Renal pelvis (tissue), 1 donor: ENCODE measurements at regions not wholly inside any gene's neighbourhood (a gene's known extent, or its start where the extent isn't known, plus 50 kb on each side); places are given as distances from the start of the nearest gene placed in this dataset.

Source experiments
- DNase-seq: peaks from one replicate; pipeline ENCODE4 v3.0.0-alpha.2; 2013

DNA sequence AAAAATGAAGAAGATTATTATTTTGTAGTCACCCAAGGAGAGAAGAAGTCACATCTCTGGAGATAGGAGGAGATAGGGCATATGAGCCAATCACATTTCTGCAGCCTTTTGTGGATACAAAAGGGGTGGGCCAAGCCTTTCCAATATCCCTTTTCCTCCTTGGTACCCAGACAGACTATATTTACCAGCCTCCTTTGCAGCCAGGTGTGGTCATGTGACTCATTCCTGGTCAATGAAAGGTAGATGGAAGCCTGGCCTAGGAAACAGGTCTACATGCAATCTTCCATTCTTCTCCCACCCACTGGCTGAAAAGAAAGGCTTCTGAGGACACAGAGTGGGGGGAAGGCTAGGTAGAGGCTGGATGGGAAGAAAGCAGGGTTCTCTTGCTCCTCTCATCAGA is 58.1 kb upstream of the ERG start:
- no peak for DNase-seq

DNA sequence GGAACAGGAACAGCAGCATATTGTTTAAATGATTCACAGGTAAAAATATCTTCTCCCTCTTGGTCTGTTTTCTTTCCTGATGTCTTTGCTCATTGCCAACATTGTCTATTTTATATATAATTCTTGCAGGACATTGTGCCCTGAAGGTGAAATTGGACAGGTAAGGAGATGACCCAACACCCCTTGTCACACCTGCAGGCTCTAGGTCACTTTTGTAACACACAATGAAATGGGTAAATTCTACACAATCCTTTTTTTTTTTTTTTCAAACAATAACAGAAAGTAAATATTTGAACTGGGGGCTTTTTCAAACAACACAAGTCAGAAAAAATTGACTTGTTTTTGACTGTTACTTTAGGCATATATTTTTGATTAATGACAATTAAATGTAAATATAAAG is 62.9 kb upstream of the ERG start:
- no peak for DNase-seq

DNA sequence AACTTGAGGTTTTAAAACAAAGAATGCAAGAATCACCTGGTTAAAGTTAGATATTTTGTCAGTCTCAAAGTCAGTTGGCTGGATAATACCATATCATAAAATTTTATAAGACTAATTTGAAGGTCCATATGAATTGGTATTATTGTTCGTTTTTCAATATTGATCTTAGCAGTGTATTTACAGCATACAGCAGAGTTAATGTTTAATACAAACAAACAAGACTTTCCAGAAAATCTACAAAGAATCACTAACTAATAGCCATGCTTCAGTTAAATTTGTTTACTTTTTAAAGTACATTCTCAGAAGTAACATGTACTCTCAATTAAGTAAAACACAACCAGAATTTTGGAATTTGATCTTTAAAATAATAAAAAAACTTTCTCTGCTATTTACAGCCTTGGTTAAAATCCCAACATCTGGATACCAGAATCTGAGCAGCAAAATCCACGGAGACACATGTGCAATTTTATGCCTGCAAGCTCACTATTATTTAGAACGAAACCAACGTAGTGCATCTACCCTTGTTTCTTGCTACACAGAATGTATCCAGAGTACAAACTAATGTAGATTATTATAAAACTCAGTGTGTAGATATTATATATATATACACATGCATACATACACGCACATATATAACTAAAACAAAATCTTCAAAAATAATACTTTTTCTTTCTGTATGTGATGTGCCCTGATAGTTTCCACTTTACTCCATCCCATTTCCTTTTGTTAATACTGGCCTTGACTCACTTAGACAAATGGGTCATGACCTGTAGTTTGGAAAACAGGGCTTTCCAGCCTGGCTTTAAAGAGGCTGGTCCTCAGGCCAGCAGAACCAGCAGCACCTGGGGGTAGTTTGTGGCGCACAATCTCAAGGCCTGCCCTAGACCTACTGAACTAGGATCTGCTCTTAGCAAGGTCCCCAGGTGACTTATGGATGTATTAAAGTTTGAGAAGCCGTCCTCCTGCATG is 63.6 kb upstream of the ERG start:
- DNase-seq = no peak

DNA sequence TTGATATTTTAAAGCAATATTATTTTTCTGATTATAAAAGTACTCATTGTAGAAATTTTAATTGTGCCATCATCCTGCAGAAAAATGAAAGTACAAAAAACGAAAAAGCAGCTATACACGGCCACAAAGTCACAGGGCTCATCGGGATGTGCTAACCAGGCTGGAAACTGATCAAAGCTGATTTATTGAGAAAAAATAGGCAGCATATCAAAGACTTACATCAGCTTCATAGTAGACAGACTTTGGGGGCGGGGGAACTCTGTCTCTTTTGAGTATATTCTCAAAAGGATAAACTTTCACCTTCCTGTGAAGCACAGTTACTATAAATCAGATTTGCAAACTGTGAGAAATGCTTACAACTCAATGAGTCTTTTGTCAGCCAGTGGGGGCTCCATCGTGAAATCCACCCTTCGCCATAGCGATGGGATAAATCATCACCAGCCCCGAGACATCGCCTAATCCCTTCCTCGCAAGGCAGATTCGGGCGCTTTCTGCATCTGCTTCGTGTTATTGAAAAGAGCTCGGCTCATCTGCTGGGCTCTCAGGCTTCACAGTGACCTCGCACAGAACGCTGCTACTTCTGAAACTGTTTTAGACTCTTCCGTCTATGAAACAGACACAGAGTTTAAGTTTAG is 69.2 kb upstream of the ERG start:
- DNase-seq = peak; percentile 4

DNA sequence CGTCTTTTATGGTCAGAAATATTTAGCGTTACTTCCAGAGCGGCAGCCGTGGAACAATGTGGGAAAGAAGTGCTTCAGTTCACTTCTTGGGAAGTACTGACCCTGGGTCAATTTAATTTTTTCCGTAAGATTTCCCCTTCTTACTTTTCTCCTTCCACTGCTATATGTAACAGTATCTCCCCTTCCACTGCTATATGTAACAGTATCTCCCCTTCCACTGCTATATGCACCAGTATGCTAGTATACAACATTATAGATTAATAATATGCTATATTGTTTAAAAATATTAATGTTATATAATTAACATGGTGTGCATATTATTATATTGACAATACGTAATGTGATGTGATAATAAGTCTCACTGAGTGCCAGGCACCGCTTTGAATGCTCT is 69.7 kb upstream of the ERG start:
- DNase-seq = no peak

DNA sequence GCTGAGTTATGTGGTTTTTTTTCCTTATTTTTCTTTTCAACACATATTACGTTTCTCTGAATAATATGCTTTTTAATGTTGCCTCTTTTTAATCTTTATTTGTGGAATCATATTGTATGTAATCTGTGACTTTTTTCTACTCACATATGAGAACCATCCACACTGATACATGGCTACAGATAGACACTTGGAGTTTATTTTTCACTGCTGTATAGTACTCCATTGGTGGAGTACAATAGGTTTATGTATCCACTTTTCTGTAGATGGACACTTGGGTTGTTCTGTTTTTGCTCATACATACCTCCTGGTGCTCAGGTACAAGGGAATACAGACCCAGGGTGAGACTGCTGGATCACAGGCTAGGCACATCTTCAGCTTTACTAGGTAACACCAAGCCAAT is 71.5 kb upstream of the ERG start:
- DNase-seq = no peak

DNA sequence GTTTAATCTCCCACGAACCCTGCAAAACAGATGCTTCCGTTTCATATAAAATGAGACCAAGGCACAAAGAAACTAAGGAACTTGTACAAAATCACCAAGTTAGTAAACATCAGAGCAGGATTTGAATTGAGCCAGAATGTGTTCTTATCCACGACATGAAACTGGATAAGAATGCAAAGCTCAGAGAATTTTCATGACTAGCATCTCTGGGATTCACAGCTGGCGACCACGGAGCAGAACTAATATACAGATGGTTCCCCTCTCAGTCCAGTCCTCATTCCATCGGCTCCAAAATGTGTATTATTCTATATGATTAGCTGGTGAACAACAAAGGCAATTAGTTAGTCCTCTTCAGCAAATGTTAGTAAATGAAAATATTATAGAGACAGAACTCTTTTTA is 72.3 kb upstream of the ERG start:
- DNase-seq = no peak

DNA sequence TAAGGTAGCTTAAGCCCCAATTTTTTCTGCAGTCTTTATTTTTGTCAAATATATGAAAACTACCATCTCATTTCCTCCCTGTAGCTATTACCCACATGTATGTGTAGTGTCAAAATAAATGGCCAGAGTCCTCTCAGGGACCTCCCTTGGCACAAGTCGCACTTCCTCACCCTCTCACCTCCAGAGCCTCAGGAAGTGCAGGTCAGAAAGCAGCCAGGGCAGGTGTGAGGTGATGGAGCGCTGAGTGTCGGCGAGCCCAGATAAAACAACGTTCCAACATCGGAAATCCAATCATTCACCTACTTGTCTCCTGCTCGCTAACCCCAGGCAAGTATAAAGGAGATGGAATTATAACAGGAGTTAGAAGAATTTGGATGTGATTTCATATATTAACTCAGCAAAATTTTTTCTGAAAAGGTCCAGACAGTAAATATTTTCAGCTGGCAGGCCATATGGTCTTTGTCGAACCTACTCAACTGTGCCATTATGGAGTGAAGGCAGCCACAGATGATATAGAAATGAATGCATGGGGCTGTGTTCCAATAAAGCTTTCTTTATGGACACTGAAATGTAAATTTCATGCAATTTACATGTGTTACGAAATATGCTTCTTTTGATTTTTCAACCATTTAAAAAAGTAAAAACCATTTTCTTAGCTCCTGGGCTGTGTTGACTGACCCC is 76.8 kb upstream of the ERG start:
- DNase-seq = no peak

DNA sequence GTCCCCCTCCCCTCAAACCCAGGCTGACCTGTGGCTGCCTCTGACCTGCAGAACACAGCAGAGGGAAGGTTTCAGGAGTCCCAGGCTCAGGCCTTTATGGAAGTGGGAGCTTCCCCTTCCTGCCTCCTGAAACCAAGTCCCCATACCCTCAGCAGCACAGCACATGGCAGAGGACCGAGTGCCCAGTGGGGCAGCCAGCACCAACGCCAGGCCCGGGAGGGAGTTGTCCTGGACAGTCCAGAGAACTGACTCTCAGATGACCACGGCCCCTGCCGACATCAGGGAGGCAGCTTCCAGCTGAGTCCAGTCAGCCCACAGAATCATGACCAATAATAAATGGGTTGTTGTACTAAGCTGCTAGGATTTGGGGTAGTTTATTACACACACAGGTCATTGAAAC is 79.6 kb upstream of the ERG start:
- DNase-seq = no peak

DNA sequence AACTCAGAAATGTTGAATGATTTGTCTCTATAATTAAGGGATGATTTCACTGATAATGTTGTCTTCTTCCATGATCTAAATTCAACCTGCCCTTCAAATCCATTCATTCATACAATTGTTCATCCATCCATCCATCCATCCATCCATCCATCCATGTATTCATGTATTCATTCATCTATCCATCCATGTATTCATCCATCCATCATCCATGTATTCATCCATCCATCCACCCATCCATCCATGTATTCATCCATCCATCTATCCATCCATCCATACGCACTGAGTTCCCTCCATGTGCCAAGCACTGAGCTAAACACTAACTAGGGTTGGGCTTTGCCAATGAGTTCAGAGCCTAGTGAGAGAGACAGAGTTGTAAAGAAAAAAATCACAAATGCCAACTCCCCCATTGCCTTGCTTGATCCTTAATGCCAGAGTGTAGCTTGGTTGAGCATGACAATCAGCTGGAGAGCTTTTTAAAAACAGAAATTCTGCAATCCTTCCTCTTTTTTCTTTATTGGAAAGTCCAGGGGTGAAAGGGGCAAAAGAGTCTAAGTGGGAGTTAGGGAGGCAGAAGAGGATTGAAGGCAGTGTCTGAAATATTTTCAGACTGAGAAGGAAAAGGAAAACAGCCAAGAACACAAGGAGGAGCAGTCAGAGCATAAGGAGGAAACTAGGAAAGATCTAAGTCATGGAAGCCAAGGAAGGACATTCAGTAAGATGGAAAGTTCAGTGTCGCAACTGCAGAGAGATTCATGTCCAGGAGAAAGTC is 92.4 kb upstream of the ERG start:
- DNase-seq = no peak

DNA sequence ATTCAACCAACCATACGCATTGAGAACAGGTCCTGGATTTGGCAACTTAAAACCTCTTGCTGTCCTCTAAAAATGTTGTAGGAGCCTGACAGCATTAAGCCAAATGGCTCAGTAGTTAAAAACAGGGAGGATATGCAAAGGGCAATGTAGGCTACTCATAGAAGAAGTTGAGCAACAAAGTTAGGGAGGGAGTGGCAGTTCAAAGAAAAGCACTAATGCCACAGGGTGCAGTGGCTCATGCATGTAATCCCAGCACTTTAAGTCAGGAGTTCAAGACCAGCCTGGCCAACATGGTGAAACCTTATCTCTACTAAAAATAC is 92.9 kb upstream of the ERG start:
- no peak for DNase-seq

DNA sequence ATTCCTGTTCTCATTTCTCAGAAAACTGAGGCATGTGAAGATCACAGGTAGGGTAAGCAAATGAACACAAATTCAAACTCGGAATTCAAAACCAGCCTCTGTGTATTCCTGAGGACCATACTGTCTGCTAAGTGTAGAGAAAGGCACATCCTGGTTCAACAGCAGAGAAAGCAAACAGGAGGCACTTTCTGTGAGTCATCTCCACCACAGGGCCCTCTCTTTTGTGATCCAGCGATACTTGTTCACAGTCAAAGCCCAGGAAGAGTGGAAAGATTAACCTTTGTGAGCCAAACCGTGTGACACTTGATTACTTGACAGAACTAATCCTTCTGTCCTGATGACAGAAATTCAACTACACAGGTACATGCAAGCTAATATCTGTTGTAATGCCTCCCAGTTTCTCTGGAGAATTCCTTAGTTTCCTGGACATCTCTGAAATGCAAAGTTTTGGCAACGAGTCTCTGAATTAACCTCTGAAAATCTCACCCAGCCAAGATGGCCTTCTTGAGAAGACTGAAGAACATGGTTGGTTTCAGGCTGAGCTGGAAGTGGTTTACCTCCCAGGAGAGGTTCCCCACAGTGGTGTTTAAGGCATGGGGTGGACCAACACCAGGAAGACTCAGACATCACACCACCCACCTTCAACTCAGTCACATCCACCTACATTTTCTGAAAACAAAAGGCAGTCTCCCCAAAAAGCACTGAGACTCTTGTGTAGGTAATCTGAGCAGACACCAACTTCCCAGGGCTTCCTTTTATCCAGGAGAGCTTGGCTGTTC is 98.2 kb upstream of the ERG start:
- no peak for DNase-seq

DNA sequence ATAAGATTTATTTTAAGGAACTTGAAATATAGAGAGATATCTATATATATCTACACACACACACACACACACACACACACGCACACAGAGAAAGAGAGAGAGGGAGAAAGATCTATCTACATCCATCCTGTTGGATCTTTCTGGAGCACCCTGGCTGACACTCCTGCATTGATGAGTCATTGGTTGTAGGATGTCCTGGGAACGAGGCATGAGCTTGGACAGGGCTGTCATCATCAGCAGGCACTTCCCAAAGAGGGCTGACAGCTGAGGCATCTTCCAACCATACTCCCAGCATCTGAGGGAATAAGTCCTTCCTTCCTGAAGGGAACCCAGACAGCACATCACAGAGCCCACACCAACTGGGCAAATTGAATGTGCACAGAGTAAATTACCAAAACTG is 99.1 kb upstream of the ERG start:
- DNase-seq = no peak

DNA sequence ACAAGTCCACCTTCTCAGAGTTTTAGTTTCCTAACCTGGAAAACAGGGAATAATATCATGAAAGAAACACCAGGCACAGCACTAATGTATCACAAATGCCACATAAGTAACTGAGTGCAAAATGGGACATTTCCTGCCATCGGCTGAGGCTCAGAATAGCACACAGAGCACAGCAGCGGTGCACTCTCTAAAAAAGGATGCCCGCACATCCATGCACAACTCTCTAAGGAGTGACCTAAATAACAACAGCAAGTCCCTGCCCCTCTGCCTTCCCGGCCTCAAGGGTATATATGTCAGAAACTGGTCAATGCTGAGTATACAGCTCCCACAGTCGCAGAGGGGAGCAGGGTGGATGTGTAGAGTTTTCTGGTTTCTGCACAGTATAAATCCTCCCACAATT is 100.1 kb upstream of the ERG start:
- no peak for DNase-seq

DNA sequence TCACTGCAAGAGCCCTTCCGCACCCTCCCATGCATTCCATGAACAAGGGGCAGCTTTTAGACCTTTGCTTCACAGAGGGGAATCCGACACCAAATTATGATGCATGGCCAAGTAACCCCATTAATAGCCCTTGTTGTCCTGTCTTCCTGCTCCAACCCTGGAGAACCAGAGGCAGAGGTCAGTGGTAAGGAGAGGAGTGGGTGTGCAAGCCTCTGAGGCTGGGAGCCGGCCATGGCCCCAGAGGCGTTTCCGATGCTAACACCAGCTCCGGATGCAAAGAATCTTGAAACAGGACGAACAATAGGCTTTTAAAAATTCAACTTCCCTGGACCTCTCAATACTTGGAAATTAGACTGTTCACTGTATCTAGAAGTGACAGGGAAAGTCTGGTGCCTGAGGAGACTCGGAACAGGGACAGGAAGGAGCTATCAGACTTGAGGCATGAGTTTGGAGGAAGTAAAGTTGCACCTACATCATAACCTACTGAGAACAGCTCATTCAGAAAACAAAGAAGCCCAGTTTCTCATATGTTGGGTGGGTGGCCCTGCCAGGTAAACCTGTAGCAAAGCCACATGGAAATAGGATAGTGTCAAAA is 101.2 kb upstream of the ERG start:
- no peak for DNase-seq

DNA sequence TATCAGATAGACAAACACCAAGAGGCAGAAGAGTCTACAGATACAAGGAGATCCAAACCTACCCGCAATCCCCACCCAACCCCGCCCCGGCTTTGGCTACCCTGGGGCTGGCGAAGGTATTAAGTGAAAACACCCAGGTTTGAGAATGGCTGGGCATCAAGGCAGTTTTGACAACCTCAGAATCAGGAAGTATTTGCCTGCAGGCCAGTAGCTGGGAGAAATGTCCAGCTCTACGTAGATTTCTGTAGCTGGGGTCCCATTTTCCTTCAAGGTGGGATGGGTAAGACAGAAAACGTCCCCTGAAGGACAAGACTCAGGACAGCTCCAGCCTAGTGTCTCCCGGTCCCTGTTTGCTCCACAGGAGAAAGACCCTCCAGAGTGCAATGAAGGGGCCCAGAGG is 101.8 kb upstream of the ERG start:
- no peak for DNase-seq

DNA sequence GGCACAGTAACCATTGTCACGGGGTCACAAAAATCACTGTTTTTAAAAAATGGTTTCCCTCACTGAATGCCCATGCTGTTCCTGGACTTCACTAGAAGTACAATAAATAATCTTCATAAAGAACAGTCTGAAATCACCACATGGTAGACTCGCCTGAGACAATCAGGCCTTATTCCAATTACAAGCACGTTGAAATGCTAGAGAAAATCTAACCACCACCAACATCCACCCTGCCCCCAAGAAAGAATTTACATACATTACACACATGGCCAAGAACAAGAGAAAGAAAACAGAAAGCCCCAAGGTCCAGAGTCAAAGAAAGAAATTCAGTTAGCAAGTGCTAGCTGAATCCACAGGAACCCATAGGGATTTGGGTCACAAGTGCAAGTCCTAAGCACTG is 107.0 kb upstream of the ERG start:
- no peak for DNase-seq

DNA sequence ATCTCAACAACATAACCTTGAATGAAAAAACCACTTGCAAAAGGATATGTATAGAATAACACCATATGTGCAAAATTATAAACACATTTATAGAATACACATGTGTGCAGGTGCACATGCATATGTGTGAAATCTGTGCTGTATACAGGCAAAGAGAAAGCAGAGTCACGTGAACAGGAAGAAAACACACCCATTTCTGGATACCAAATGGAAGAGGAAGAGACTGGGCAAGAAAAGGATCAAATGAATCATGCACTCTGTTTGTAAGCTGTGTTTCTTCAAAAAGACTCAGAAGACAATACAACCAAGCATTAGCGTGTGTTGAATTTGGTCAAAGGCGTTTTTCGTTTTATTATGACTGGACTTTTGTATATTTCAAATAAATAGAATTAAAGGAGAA is 111.3 kb upstream of the ERG start:
- DNase-seq = no peak

DNA sequence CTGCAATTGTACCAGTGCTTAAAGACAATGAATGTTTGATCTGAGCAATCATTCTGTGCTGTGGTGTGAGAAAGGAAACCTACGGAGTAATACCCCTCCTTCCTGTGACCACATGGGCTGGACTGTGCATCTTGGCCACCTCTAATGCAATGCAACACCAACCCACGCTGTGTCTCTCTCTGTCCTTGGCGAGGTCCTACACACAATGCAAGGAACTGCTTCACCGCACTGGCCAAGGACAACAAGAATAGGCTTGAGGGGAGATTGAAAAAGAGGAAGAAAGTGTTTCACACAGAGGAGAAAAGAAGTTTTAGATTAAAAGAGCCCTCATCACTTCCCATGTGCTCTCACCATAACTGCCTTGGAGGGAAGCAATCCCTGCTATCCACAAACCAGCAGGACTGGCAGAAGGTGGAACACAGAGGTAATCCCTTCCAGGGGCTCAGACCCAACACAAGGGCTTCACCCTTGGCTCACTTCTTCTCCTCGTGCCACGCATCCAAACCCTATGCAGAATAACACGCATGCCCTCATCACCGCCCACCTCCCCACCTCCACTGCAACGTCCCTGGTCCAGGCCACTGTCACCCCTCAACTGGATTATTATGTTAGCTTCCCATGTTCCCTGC is 112.5 kb upstream of the ERG start:
- no peak for DNase-seq

DNA sequence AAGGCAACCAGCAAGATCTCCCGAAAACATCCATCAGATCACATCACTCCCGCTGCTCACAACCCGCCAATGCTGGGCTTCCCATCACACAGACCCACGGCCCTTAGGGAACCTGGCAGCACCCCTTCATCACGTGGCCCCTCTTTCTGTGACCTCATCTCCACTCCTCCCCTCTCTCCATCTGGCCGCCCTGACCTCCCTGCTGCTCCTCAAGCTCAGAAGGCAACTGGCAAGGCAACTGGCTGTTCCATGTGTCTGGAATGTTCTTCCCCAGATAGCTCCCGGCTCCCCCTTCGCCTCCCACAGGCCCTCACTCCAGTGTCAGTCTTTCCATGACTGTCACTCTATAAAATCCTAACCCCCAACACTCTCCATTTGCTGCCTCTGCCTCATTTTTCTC is 113.0 kb upstream of the ERG start:
- no peak for DNase-seq

DNA sequence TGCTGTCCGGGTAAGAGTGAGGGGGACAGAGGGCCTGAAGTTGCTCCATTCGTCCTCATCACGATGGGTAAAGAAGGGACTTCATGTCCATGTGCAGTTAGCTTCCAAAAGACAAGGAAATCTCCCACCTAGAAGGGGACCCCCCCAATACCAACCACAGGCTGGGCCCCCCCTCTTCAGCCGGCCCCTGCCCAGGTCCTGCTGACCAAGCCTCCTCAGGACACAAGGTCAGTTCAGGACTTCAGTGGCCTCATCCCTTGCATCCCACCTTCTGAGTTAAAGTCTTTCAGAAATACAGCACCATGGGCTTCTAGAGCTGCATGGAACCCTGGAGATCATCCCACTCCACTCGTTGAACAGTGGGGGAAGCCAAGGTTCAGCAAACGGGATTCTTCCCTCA is 115.4 kb upstream of the ERG start:
- DNase-seq = no peak
